Sigmoid colon (tissue), 4 donors: ENCODE measurements at regions not wholly inside any gene's neighbourhood (a gene's known extent, or its start where the extent isn't known, plus 50 kb on each side); places are given as distances from the start of the nearest gene placed in this dataset.

ENCODE experiments used
- EP300 ChIP-seq, 4 donors: sonication (generic); formaldehyde crosslinking; IDR thresholded peaks; one replicate each; pipeline ENCODE4 v1.6.1; 2017; ENCODE audit warnings: antibody characterized with exemption in 4 of 4
- POLR2AphosphoS5 ChIP-seq, 4 donors: sonication (generic); formaldehyde crosslinking; IDR thresholded peaks; one replicate each; pipeline ENCODE4 v1.6.1; 2017; ENCODE audit warnings: antibody characterized with exemption in 4 of 4
- TF ChIP-seq, protein P1 (sequence below), 4 experiments: fragments of 450-650 bp in 3 of 4; fragments of 200-600 bp in 1 of 4; IDR thresholded peaks; one replicate each; pipeline ENCODE4 v1.5.1; 2016 to 2019; ENCODE audit warnings: antibody characterized with exemption in 4 of 4, mild to moderate bottlenecking in 3 of 4, moderate library complexity in 2 of 4

DNA sequence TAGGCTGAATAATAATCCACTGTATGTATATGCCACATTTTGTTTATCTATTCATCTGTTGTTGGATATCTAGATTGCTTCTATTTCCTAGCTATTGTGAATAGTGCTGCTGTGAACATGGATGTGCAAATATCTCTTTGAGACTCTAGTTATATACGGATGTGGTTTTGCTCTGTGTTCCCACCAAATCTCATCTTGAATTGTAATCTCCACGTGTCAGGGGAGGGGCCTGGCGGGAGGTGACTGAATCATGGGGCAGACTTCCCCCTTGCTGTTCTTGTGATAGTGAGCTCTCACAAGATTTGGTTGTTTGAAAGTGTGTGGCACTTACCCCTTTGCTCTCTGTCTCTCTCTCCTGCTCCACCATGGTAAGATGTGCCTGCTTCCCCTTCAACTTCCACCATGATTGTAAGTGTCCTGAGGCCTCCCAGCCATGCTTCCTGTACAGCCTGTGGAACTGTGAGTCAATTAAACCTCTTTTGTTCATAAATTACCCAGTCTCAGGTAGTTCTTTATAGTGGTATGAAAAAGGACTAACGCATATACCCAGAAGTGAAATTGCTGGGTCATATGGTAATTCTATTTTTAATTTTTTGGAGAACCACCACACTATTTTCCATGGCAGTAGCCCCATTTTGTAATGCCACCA, 86.1 kb upstream of the UPP2 start:
- TF ChIP-seq, protein P1, sequence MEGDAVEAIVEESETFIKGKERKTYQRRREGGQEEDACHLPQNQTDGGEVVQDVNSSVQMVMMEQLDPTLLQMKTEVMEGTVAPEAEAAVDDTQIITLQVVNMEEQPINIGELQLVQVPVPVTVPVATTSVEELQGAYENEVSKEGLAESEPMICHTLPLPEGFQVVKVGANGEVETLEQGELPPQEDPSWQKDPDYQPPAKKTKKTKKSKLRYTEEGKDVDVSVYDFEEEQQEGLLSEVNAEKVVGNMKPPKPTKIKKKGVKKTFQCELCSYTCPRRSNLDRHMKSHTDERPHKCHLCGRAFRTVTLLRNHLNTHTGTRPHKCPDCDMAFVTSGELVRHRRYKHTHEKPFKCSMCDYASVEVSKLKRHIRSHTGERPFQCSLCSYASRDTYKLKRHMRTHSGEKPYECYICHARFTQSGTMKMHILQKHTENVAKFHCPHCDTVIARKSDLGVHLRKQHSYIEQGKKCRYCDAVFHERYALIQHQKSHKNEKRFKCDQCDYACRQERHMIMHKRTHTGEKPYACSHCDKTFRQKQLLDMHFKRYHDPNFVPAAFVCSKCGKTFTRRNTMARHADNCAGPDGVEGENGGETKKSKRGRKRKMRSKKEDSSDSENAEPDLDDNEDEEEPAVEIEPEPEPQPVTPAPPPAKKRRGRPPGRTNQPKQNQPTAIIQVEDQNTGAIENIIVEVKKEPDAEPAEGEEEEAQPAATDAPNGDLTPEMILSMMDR (IDR thresholded peaks at IDR 0.05) = no peak
- TF ChIP-seq EP300 (IDR thresholded peaks at IDR 0.05) = no peak
- TF ChIP-seq POLR2AphosphoS5 (IDR thresholded peaks at IDR 0.05) = no peak
